Brain microvascular endothelial cell (primary cell): ENCODE measurements at regions not wholly inside any gene's neighbourhood (a gene's known extent, or its start where the extent isn't known, plus 50 kb on each side); places are given as distances from the start of the nearest gene placed in this dataset.

ENCODE experiments used
- DNase-seq: peaks from one replicate; pipeline ENCODE4 v3.0.0-alpha.2; 2020
- H3K27ac ChIP-seq: fragments of 250-450 bp; sonication (Bioruptor Pico); 2 replicates; pipeline ENCODE4 v1.5.1; 2020; ENCODE audit warnings: mild to moderate bottlenecking, moderate library complexity
- H3K27me3 ChIP-seq: fragments of 250-450 bp; sonication (Bioruptor Pico); replicated peaks from 2 replicates; pipeline ENCODE4 v1.5.1; 2020; ENCODE audit warnings: mild to moderate bottlenecking
- H3K36me3 ChIP-seq: fragments of 250-450 bp; sonication (Bioruptor Pico); replicated peaks from 2 replicates; pipeline ENCODE4 v1.5.1; 2020; ENCODE audit warnings: mild to moderate bottlenecking
- H3K4me3 ChIP-seq: 2 replicates; pipeline ENCODE4 v1.5.1; 2011; ENCODE audit warnings: low read depth, mild to moderate bottlenecking, control low read depth, low read length, moderate library complexity
- in situ Hi-C: cut with HindIII; loops from 2 replicates; pipeline ENCODE4 v1.10.0; 2017; ENCODE audit warnings: low sequenced_read_pairs, low pct_ligation_motif_present
- TF ChIP-seq, protein P1 (sequence below): IDR thresholded peaks from 2 replicates; pipeline ENCODE4 v1.5.1; 2011; ENCODE audit warnings: low read depth, mild to moderate bottlenecking, moderate library complexity, low read length, control low read depth, inconsistent platforms; ENCODE audit errors: missing control alignments

DNA sequence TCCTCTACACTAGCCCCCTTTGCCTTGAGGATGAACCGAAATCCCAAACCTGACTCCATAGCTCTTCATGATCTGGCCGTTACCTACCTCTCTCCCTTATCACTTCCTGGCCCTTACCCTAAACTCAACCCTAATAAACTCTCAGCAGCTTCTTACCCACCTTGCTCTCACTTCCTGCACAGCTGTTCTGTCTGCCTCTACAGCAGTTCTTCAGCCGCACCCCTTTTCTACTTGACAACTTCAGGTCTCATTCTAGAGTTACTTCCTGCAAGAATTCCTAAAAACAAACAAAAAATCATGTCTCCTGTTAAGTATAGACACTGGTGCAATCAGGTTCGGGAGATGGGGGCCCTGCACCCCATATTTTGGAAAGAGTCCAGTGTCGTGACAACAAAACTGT lies 239.9 kb upstream of the CELF2 start:
- no peak for DNase-seq
- H3K27me3 ChIP-seq = no peaks in the 10 kb centered on the region
- no peaks in the 10 kb centered on the region for H3K36me3 ChIP-seq
- TF ChIP-seq, protein P1, sequence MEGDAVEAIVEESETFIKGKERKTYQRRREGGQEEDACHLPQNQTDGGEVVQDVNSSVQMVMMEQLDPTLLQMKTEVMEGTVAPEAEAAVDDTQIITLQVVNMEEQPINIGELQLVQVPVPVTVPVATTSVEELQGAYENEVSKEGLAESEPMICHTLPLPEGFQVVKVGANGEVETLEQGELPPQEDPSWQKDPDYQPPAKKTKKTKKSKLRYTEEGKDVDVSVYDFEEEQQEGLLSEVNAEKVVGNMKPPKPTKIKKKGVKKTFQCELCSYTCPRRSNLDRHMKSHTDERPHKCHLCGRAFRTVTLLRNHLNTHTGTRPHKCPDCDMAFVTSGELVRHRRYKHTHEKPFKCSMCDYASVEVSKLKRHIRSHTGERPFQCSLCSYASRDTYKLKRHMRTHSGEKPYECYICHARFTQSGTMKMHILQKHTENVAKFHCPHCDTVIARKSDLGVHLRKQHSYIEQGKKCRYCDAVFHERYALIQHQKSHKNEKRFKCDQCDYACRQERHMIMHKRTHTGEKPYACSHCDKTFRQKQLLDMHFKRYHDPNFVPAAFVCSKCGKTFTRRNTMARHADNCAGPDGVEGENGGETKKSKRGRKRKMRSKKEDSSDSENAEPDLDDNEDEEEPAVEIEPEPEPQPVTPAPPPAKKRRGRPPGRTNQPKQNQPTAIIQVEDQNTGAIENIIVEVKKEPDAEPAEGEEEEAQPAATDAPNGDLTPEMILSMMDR = no peak
- in situ Hi-C loops = no loop called here
- no peak overlapping the region for H3K27ac ChIP-seq
- H3K4me3 ChIP-seq = no peak overlapping the region

DNA sequence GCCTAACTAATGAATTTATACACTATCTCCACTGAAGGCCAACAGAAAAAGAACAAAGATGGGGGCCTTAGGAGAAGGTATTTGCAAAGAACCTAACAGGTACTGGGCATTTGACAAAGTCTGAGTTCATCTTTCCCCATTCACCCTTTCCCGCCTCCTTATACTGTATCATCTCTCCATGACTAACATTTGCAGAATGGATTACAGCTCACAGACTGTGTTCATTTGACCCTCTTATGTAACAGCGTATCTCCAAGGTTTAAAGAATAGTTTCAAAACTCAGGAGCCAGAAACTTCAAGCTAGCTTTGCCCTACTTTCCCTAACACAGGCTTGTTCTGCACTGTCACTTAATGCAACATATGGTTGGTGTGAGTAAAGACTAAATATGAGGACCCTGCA lies 238.7 kb upstream of the CELF2 start:
- H3K36me3 ChIP-seq = no peaks in the 10 kb centered on the region
- no peak for DNase-seq
- TF ChIP-seq, protein P1 = no peak
- no peak overlapping the region for H3K4me3 ChIP-seq
- in situ Hi-C loops = no loop called here
- no peaks in the 10 kb centered on the region for H3K27me3 ChIP-seq
- H3K27ac ChIP-seq = no peak overlapping the region

DNA sequence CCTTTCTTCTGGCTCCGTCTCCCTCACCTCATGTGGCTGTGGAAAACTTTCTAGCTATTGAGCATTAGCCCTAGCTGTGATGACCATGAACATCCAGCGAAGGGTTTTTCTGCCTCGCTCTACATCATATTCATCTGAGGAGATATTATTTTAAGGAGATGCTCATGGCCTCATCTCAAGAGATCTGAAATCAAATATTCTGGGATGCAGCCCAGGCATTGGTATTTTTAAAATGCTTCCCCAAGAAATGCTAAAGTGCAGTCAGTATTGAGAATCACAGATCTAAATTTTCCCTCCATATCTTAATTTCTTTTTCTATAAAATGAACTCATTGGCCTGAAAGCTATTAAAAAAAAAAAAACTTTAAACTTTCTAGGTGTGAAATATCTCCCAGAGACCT lies 238.2 kb upstream of the CELF2 start:
- Histone ChIP-seq H3K36me3 (no peaks in the 10 kb centered on the region), H3K4me3 (no peak overlapping the region), H3K27me3 (no peaks in the 10 kb centered on the region), H3K27ac (no peak overlapping the region)
- in situ Hi-C loops = no loop called here
- no peak for DNase-seq
- TF ChIP-seq, protein P1 = no peak

DNA sequence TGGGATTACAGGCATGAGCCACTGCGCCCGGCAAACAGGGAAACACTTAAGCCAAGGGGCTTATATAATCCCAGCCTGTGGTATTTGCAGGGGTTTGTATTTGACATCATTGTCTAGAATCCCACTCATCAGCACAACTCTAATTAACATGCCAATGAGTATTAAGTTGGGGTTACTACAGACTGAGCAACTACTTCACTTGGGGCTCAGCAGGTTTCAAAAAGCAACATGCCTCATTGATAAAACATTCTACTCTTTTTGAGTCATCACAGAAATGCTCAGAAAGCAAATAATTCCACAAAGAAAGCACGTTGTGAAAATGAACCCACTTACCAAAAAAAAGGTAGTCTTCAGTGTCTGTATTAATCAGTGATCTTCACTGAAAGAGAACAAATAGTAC lies 236.9 kb upstream of the CELF2 start:
- Histone ChIP-seq H3K27ac (no peak overlapping the region), H3K27me3 (no peaks in the 10 kb centered on the region), H3K4me3 (no peak overlapping the region), H3K36me3 (no peaks in the 10 kb centered on the region)
- peak; percentile 35 for DNase-seq
- TF ChIP-seq, protein P1 = no peak
- in situ Hi-C loops = no loop called here

DNA sequence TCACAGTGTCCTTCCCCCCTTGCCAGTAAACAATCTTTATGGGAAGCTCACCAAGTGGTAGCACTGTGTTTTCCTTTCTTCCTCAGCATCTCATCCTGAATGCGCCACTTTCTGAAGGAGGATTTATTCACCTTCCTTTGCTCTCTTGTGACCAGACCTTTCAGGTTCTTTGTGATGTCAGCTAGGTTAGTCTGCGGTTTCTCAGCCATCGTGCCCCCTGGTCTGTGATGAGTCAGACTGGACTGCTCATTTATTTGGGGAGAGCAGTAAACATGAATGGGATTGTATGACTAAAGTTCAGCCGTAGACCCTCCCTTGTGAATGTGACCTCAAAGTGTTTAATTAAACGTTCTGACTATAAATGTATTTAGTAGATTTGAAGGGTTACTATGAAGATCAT lies 235.1 kb upstream of the CELF2 start:
- H3K4me3 ChIP-seq = no peak overlapping the region
- no peaks in the 10 kb centered on the region for H3K27me3 ChIP-seq
- TF ChIP-seq, protein P1 = no peak
- no peak overlapping the region for H3K27ac ChIP-seq
- in situ Hi-C loops = no loop called here
- H3K36me3 ChIP-seq = no peaks in the 10 kb centered on the region
- peak; percentile 74 for DNase-seq

DNA sequence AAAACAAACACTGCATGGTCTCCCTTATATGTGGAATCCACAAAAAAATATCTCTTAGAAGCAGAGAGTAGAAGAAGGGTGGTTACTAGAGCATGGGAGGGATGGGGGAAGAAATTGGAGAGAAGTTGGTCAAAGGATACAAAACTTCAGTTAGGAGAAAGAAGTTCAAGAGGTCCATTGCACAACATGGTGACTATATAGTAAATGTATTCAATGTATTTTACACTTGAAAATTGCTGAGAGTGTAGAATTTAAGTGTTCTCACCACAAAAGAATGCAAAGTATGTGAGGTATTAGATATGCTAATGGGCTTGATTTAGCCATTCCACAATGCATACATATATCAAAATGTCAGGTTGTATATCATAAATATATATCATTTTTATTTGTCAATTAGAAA lies 232.0 kb upstream of the CELF2 start:
- no peak for DNase-seq
- in situ Hi-C loops = no loop called here
- H3K36me3 ChIP-seq = no peaks in the 10 kb centered on the region
- H3K27me3 ChIP-seq = no peaks in the 10 kb centered on the region
- TF ChIP-seq, protein P1 = no peak
- peak overlapping the region; percentile 83 for H3K27ac ChIP-seq
- no peak overlapping the region for H3K4me3 ChIP-seq
